Adrenal gland (tissue), 5 donors: ENCODE measurements at regions not wholly inside any gene's neighbourhood (a gene's known extent, or its start where the extent isn't known, plus 50 kb on each side); places are given as distances from the start of the nearest gene placed in this dataset.

Source experiments
- POLR2A ChIP-seq, 2 donors: fragments of 450-650 bp; IDR thresholded peaks; one replicate each; pipeline ENCODE4 v1.6.1; 2017; ENCODE audit warnings: antibody characterized with exemption in 2 of 2, mild to moderate bottlenecking in 2 of 2, moderate library complexity in 1 of 2
- TF ChIP-seq, protein P1 (sequence below), 6 experiments: fragments of 450-650 bp in 4 of 6; fragments of 200-600 bp in 2 of 6; sonication (generic) in 1 of 6; IDR thresholded peaks; 1 replicate in 5 of 6; 2 replicates in 1 of 6; pipeline versions ENCODE4 v1.5.1 to v1.8.0; 2016 to 2021; ENCODE audit warnings: antibody characterized with exemption in 6 of 6, mild to moderate bottlenecking in 2 of 6, moderate library complexity in 1 of 6
- donor health status: DM: no; HTN: no; CAD: no.

DNA sequence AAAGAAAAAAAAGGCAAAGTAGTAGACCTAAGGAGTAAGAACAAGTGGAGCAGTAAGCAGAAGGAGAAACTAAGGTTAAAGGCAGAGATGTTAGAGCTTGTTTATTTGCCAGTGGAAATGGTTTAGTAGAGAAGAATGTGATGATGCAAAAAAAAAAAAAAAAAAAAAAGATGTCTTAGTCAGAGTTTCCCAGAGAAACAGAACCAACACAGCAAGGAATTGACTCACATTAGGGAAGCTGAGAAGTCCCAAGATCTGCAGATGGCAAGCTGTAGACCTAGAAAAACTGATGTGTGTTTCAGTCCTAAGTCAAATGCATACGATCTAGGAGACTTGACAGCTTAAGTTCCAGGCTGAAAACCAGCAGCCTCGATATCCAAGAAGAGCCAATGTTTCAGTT lies 1548.8 kb upstream of the LRRTM1 start:
- TF ChIP-seq, protein P1, sequence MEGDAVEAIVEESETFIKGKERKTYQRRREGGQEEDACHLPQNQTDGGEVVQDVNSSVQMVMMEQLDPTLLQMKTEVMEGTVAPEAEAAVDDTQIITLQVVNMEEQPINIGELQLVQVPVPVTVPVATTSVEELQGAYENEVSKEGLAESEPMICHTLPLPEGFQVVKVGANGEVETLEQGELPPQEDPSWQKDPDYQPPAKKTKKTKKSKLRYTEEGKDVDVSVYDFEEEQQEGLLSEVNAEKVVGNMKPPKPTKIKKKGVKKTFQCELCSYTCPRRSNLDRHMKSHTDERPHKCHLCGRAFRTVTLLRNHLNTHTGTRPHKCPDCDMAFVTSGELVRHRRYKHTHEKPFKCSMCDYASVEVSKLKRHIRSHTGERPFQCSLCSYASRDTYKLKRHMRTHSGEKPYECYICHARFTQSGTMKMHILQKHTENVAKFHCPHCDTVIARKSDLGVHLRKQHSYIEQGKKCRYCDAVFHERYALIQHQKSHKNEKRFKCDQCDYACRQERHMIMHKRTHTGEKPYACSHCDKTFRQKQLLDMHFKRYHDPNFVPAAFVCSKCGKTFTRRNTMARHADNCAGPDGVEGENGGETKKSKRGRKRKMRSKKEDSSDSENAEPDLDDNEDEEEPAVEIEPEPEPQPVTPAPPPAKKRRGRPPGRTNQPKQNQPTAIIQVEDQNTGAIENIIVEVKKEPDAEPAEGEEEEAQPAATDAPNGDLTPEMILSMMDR (IDR thresholded peaks at IDR 0.05) = no peak
- TF ChIP-seq POLR2A (IDR thresholded peaks at IDR 0.05) = no peak
